A172 (cell line): ENCODE measurements at regions not wholly inside any gene's neighbourhood (a gene's known extent, or its start where the extent isn't known, plus 50 kb on each side); places are given as distances from the start of the nearest gene placed in this dataset.

Experiments used
- DNase-seq: peaks from one replicate; pipeline ENCODE4 v3.0.0-alpha.2; 2015; ENCODE audit warnings: low spot score

- DNase-seq: no peak
These were observed 159.9 kb upstream of the TENM4 start for GRCh38 chr11:79600711-79601110.

GRCh38 chr11:79594834-79595233, 154.0 kb upstream of the TENM4 start:
- no peak for DNase-seq

- no peak for DNase-seq
These were observed 152.0 kb upstream of the TENM4 start for GRCh38 chr11:79592824-79593223.

- no peak for DNase-seq
These were observed 151.6 kb upstream of the TENM4 start for GRCh38 chr11:79592406-79592805.

- DNase-seq: no peak
These were observed 141.6 kb upstream of the TENM4 start for GRCh38 chr11:79582434-79582833.

GRCh38 chr11:79579063-79579462, 138.2 kb upstream of the TENM4 start:
- no peak for DNase-seq

- DNase-seq: no peak
These were observed 137.3 kb upstream of the TENM4 start for GRCh38 chr11:79578116-79578515.

GRCh38 chr11:79575701-79576100, 134.9 kb upstream of the TENM4 start:
- DNase-seq: no peak

GRCh38 chr11:79570104-79570503, 129.3 kb upstream of the TENM4 start:
- DNase-seq: no peak

- no peak for DNase-seq
These were observed 123.6 kb upstream of the TENM4 start for GRCh38 chr11:79564288-79564925.

- no peak for DNase-seq
These were observed 120.7 kb upstream of the TENM4 start for GRCh38 chr11:79561496-79561895.

GRCh38 chr11:79550809-79551208, 110.0 kb upstream of the TENM4 start:
- DNase-seq: no peak

GRCh38 chr11:79547256-79547655, 106.4 kb upstream of the TENM4 start:
- no peak for DNase-seq

- no peak for DNase-seq
These were observed 105.5 kb upstream of the TENM4 start for GRCh38 chr11:79546351-79546750.

GRCh38 chr11:79544361-79544760, 103.5 kb upstream of the TENM4 start:
- no peak for DNase-seq

- DNase-seq: no peak
These were observed 102.3 kb upstream of the TENM4 start for GRCh38 chr11:79543101-79543500.

GRCh38 chr11:79541466-79541865, 100.6 kb upstream of the TENM4 start:
- DNase-seq: no peak

- no peak for DNase-seq
These were observed 97.9 kb upstream of the TENM4 start for GRCh38 chr11:79538775-79539174.

GRCh38 chr11:79536155-79536917, 95.5 kb upstream of the TENM4 start:
- DNase-seq: no peak

GRCh38 chr11:79535606-79536005, 94.8 kb upstream of the TENM4 start:
- no peak for DNase-seq

- peak; percentile 8 for DNase-seq
These were observed 84.4 kb upstream of the TENM4 start for GRCh38 chr11:79525257-79525656.

- no peak for DNase-seq
These were observed 81.8 kb upstream of the TENM4 start for GRCh38 chr11:79522626-79523025.

GRCh38 chr11:79520086-79520485, 79.3 kb upstream of the TENM4 start:
- DNase-seq: no peak

GRCh38 chr11:79515781-79516180, 75.0 kb upstream of the TENM4 start:
- DNase-seq: no peak
